HG03469 (cell line): ENCODE measurements at regions not wholly inside any gene's neighbourhood (a gene's known extent, or its start where the extent isn't known, plus 50 kb on each side); places are given as distances from the start of the nearest gene placed in this dataset.

Experiments used
- ATAC-seq: cut with Tn5 transposase; IDR thresholded peaks from one replicate; pipeline ENCODE4 v1.9.1; 2021; ENCODE audit warnings: mild to moderate bottlenecking, moderate library complexity, moderate number of reproducible peaks; ENCODE audit not compliant: unreplicated experiment

- no peak for ATAC-seq
Observed at GRCh38 chr18:10009321-10010144, 95.7 kb downstream of the VAPA start.

- no peak for ATAC-seq
Observed at GRCh38 chr18:10010611-10011015, 96.8 kb downstream of the VAPA start.

GRCh38 chr18:10011061-10011460 is 97.2 kb downstream of the VAPA start:
- ATAC-seq = no peak

GRCh38 chr18:10011751-10012150 is 97.9 kb downstream of the VAPA start:
- ATAC-seq = no peak

GRCh38 chr18:10012526-10012925 is 98.7 kb downstream of the VAPA start:
- ATAC-seq = no peak

- ATAC-seq = no peak
Observed at GRCh38 chr18:10013621-10014543, 100.1 kb downstream of the VAPA start.

- ATAC-seq = no peak
Observed at GRCh38 chr18:10015288-10015701, 101.5 kb downstream of the VAPA start.

- ATAC-seq = no peak
Observed at GRCh38 chr18:10015941-10016819, 102.4 kb downstream of the VAPA start.

- ATAC-seq = no peak
Observed at GRCh38 chr18:10017043-10017442, 103.2 kb downstream of the VAPA start.

GRCh38 chr18:10018289-10018688 is 104.5 kb downstream of the VAPA start:
- no peak for ATAC-seq

- ATAC-seq = no peak
Observed at GRCh38 chr18:10020171-10020570, 106.4 kb downstream of the VAPA start.

- ATAC-seq = no peak
Observed at GRCh38 chr18:10022365-10022764, 108.5 kb downstream of the VAPA start.

GRCh38 chr18:10023853-10024570 is 110.2 kb downstream of the VAPA start:
- no peak for ATAC-seq

GRCh38 chr18:10025711-10026670 is 112.2 kb downstream of the VAPA start:
- no peak for ATAC-seq

- ATAC-seq = no peak
Observed at GRCh38 chr18:10027031-10027430, 113.2 kb downstream of the VAPA start.

GRCh38 chr18:10027461-10027860 is 113.6 kb downstream of the VAPA start:
- ATAC-seq = no peak

- no peak for ATAC-seq
Observed at GRCh38 chr18:10029711-10030110, 115.9 kb downstream of the VAPA start.

- ATAC-seq = no peak
Observed at GRCh38 chr18:10030816-10031541, 117.2 kb downstream of the VAPA start.
